Calu3 (cell line): ENCODE measurements at regions not wholly inside any gene's neighbourhood (a gene's known extent, or its start where the extent isn't known, plus 50 kb on each side); places are given as distances from the start of the nearest gene placed in this dataset.
A peak's percentile ranks its signal among the peaks of the same experiment; 100 is the strongest.

Source experiments
- BruUV-seq: library from RNA; stranded (reverse); fragments of 400-500 nt; replicated peaks from 2 replicates; lab custom pipeline; 2021; lab: Mats Ljungman, UMichigan
- CTCF ChIA-PET: fragments of 300-600 bp; sonication (Branson Sonifier 250); formaldehyde crosslinking; loops from one replicate; lab custom pipeline; 2022; ENCODE audit warnings: antibody characterized with exemption; lab: Charles Lee
- DNase-seq: peaks from one replicate; pipeline ENCODE4 v3.0.0; 2022
- H3K27ac Mint-ChIP-seq: one replicate; pipeline ENCODE4 v1.8.0; 2022; ENCODE audit warnings: mixed read lengths; ENCODE audit not compliant: unreplicated experiment
- H3K27me3 Mint-ChIP-seq: one replicate; pipeline ENCODE4 v1.8.0; 2022; ENCODE audit warnings: mixed read lengths; ENCODE audit not compliant: unreplicated experiment
- H3K36me3 Mint-ChIP-seq: one replicate; pipeline ENCODE4 v1.8.0; 2022; ENCODE audit warnings: mild to moderate bottlenecking, moderate library complexity, mixed read lengths; ENCODE audit not compliant: insufficient read depth, unreplicated experiment
- H3K4me1 Mint-ChIP-seq: one replicate; pipeline ENCODE4 v1.8.0; 2022; ENCODE audit warnings: mild to moderate bottlenecking, low read depth, mixed read lengths; ENCODE audit not compliant: unreplicated experiment
- H3K4me3 Mint-ChIP-seq: one replicate; pipeline ENCODE4 v1.8.0; 2022; ENCODE audit warnings: mild to moderate bottlenecking, low read depth, moderate library complexity, mixed read lengths; ENCODE audit not compliant: unreplicated experiment
- H3K9me3 Mint-ChIP-seq: one replicate; pipeline ENCODE4 v1.8.0; 2022; ENCODE audit warnings: low read depth, mixed read lengths; ENCODE audit not compliant: unreplicated experiment
- CTCF ChIP-seq: fragments of 200-600 bp; IDR thresholded peaks from one replicate; pipeline ENCODE4 v1.8.0; 2022; ENCODE audit warnings: antibody characterized with exemption; ENCODE audit not compliant: unreplicated experiment
- intact Hi-C: fragments of 100-400 bp; cut with micrococcal nuclease; formaldehyde crosslinking; loops from one replicate; pipeline ENCODE4 v1.10.0; 2022; ENCODE audit not compliant: unreplicated experiment

- no TSS peak for BruUV-seq
- no peak for DNase-seq
- intact Hi-C loops, result no loop called here
- Mint-ChIP-seq H3K9me3 (no peaks in the 10 kb centered on the region), H3K27me3 (no peaks in the 10 kb centered on the region), H3K4me3 (no peak overlapping the region), H3K36me3 (peaks cover 57% of the 10 kb centered on the region), H3K4me1 (peaks cover 82% of the 10 kb centered on the region), H3K27ac (peak overlapping the region; percentile 68)
- CTCF ChIA-PET, result no interaction called here
- no peak for TF ChIP-seq CTCF
Measured at GRCh38 chr17:77468897-77469296, 328.1 kb downstream of the SEC14L1 start.

- Mint-ChIP-seq H3K36me3 (peaks cover 66% of the 10 kb centered on the region), H3K4me3 (no peak overlapping the region), H3K9me3 (no peaks in the 10 kb centered on the region), H3K4me1 (peaks cover 83% of the 10 kb centered on the region), H3K27me3 (no peaks in the 10 kb centered on the region), H3K27ac (peak overlapping the region; percentile 4)
- intact Hi-C loops, result no loop called here
- DNase-seq, result no peak
- no TSS peak for BruUV-seq
- no peak for TF ChIP-seq CTCF
- CTCF ChIA-PET, result no interaction called here
Measured at GRCh38 chr17:77470330-77470786, 329.6 kb downstream of the SEC14L1 start.

GRCh38 chr17:77470800-77471733 is 330.3 kb downstream of the SEC14L1 start:
- H3K9me3 Mint-ChIP-seq, result no peaks in the 10 kb centered on the region
- H3K27ac Mint-ChIP-seq, result peak overlapping the region; percentile 92
- TF ChIP-seq CTCF, result no peak
- CTCF ChIA-PET, result interaction anchor here (1.1 kb wide), 1 partner anchor 19 kb away, joined by 3 read pairs; no protein-coding TSS in a partner anchor
- BruUV-seq, result no TSS peak
- peaks cover 81% of the 10 kb centered on the region for H3K4me1 Mint-ChIP-seq
- H3K27me3 Mint-ChIP-seq, result no peaks in the 10 kb centered on the region
- H3K4me3 Mint-ChIP-seq, result no peak overlapping the region
- peaks cover 73% of the 10 kb centered on the region for H3K36me3 Mint-ChIP-seq
- intact Hi-C loops, result no loop called here
- DNase-seq, result peak; percentile 59

- H3K4me1 Mint-ChIP-seq, result peaks cover 79% of the 10 kb centered on the region
- intact Hi-C loops, result no loop called here
- no peak for TF ChIP-seq CTCF
- H3K4me3 Mint-ChIP-seq, result peak overlapping the region; percentile 32
- peak; percentile 44 for DNase-seq
- H3K27ac Mint-ChIP-seq, result peak overlapping the region; percentile 92
- no peaks in the 10 kb centered on the region for H3K27me3 Mint-ChIP-seq
- peaks cover 71% of the 10 kb centered on the region for H3K36me3 Mint-ChIP-seq
- CTCF ChIA-PET, result interaction anchor here (1.1 kb wide), 2 partner anchors 20 to 42 kb away, joined by 3 to 4 read pairs; no protein-coding TSS in a partner anchor
- no peaks in the 10 kb centered on the region for H3K9me3 Mint-ChIP-seq
- BruUV-seq, result no TSS peak
Measured at GRCh38 chr17:77471984-77472461, 331.3 kb downstream of the SEC14L1 start.
